ENCODE measurements at regions not wholly inside any gene's neighbourhood (a gene's known extent, or its start where the extent isn't known, plus 50 kb on each side); places are given as distances from the start of the nearest gene placed in this dataset.

DNA sequence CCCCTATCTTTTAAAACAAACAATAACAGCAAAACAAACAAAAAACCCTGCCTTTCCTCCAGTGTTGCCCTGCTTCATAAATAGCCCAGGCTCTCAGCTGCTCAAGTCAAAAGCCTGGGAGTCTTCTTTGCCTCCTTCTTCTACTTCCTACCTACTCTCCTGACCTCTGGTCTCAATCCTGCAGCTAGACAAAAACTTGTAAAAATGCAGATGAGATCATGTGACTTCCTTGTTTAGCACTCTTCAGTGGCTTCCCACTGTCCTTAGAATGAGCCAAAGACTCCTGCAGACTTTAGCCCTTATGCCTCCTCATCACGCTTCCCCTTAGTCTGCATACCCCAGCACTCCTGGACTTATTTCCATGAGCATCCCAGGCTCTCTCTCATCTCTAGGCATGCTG is 55.0 kb upstream of the ZNF644 start:
- no peaks in the 10 kb centered on the region for H3K4me1 ChIP-seq
- TF ChIP-seq, protein P1, sequence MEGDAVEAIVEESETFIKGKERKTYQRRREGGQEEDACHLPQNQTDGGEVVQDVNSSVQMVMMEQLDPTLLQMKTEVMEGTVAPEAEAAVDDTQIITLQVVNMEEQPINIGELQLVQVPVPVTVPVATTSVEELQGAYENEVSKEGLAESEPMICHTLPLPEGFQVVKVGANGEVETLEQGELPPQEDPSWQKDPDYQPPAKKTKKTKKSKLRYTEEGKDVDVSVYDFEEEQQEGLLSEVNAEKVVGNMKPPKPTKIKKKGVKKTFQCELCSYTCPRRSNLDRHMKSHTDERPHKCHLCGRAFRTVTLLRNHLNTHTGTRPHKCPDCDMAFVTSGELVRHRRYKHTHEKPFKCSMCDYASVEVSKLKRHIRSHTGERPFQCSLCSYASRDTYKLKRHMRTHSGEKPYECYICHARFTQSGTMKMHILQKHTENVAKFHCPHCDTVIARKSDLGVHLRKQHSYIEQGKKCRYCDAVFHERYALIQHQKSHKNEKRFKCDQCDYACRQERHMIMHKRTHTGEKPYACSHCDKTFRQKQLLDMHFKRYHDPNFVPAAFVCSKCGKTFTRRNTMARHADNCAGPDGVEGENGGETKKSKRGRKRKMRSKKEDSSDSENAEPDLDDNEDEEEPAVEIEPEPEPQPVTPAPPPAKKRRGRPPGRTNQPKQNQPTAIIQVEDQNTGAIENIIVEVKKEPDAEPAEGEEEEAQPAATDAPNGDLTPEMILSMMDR (IDR thresholded peaks at IDR 0.05) = no peak
- TF ChIP-seq POLR2A (IDR thresholded peaks at IDR 0.05) (no peak), POLR2AphosphoS5 (IDR thresholded peaks at IDR 0.05) (no peak)
- no peaks in the 10 kb centered on the region for H3K9me3 ChIP-seq
- 91 to 100% (median 97%) methylated on average over 1 of the region's 1 CpG for WGBS, 5 donors
- no peak overlapping the region for H3K4me3 ChIP-seq
- H3K36me3 ChIP-seq = no peaks in the 10 kb centered on the region
- no peaks in the 10 kb centered on the region for H3K27me3 ChIP-seq
- H3K27ac ChIP-seq = no peak overlapping the region
- no peak for DNase-seq
- intact Hi-C loops (cut with DNase I; ENCODE audit: low total_unique reads) = no loop called here

DNA sequence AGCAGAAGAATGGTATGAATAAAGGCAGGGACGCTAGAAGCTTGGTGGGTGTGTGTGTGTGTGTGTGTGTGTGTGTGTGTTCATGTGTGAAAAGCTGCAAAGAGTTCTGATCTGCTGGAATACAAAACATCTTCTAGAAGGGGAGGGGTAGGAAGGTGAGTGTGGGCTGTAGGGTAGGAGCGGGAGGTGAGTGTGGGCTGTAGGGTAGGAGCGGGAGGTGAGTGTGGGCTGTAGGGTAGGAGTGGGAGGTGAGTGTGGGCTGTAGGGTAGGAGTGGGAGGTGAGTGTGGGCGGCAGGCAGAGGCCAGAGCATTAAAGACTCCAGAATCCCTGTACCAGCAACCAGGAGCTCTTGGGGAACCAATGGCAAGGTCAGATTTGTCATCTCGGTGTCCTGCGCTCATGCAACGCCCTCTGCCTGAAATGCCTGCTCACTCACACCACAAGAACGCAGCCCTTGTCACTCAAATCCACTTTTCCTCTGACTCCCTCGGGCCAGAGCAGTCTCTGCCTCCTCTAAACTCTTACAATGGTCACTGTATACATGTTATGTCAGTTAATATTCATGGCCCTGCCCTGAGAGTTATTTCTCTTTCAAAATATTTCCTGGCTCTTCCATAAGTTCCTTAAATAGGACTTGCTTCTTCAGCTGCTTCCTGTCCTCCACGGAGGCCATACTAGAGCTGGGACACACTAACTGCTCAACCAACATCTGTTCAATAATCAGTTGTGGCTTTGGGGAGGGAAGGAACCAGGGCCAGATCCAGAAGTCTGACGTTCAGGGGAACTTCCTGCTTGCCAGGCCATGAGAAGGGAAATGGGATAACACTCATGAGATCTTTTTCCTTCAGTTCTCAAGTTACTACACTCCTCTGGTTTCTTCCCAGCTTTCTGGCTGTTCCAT is 53.6 kb upstream of the ZNF644 start:
- Histone ChIP-seq H3K27ac (no peak overlapping the region), H3K9me3 (no peaks in the 10 kb centered on the region), H3K36me3 (no peaks in the 10 kb centered on the region), H3K27me3 (no peaks in the 10 kb centered on the region), H3K4me3 (no peak overlapping the region), H3K4me1 (peaks cover 0 to 3% (median 0%) of the 10 kb centered on the region in 4 donors)
- TF ChIP-seq POLR2A (IDR thresholded peaks at IDR 0.05) (no peak), POLR2AphosphoS5 (IDR thresholded peaks at IDR 0.05) (no peak), EP300 (IDR thresholded peaks at IDR 0.05) (no peak)
- 76 to 82% (median 78%) methylated on average over 11 of the region's 11 CpGs for WGBS, 5 donors
- DNase-seq = no peak
- intact Hi-C loops (cut with DNase I; ENCODE audit: low total_unique reads) = no loop called here

DNA sequence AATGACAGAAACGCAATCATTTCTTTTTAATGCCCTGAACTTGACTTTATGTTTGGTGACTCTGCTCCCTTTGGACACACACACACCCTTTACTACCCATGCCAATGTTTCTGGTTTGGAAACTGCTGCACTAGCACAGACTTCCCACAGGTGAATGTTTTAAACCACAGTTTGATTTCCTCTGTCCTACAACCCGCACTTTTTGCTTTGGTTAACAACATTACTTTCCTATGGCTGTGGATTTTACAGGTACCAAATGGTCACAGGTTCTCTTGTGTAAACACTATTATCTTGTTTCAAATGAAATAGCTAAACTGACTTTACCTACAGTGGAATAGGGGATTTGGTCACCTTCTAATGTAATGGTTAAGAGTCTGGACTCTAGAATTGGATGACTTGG is 51.5 kb upstream of the ZNF644 start:
- TF ChIP-seq EP300 (IDR thresholded peaks at IDR 0.05) (no peak), POLR2AphosphoS5 (IDR thresholded peaks at IDR 0.05) (no peak), POLR2A (IDR thresholded peaks at IDR 0.05) (no peak)
- TF ChIP-seq, protein P1 (IDR thresholded peaks at IDR 0.05) = no peak
- DNase-seq = no peak
- 13 to 54% (median 38%) methylated on average over 2 of the region's 2 CpGs for WGBS, 5 donors
- Histone ChIP-seq H3K4me3 (no peak overlapping the region), H3K27me3 (no peaks in the 10 kb centered on the region), H3K9me3 (no peaks in the 10 kb centered on the region), H3K27ac (no peak overlapping the region), H3K36me3 (no peaks in the 10 kb centered on the region), H3K4me1 (peaks cover 0 to 6% (median 0%) of the 10 kb centered on the region in 4 donors)
- intact Hi-C loops (cut with DNase I; ENCODE audit: low total_unique reads) = no loop called here

DNA sequence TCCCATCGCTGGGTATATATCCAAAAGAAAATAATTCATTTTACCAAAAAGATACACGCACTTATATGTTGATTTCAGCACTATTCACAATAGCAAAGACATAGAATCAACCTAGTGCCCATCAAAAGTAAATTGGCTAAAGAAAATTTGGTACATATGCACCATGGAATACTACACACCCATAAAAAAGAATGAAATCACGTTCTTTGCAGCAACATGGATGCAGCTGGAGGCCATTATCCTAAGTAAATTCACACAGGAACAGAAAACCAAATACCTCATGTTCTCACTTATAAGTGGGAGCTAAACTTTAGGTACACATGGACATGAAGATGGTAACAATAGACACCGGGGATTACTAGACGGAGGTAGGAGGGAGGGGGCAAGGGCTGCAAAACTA is 50.0 kb upstream of the ZNF644 start:
- H3K36me3 ChIP-seq = no peaks in the 10 kb centered on the region
- peaks cover 0 to 6% (median 0%) of the 10 kb centered on the region in 4 donors for H3K4me1 ChIP-seq
- H3K4me3 ChIP-seq = no peak overlapping the region
- DNase-seq = no peak
- TF ChIP-seq, protein P1 (IDR thresholded peaks at IDR 0.05) = no peak
- TF ChIP-seq POLR2A (IDR thresholded peaks at IDR 0.05) (no peak), POLR2AphosphoS5 (IDR thresholded peaks at IDR 0.05) (no peak), EP300 (IDR thresholded peaks at IDR 0.05) (no peak)
- intact Hi-C loops (cut with DNase I; ENCODE audit: low total_unique reads) = no loop called here
- no peaks in the 10 kb centered on the region for H3K9me3 ChIP-seq
- no peak overlapping the region for H3K27ac ChIP-seq
- no peaks in the 10 kb centered on the region for H3K27me3 ChIP-seq
- 93 to 99% (median 96%) methylated on average over 5 of the region's 5 CpGs for WGBS, 5 donors
